ENCODE measurements at regions not wholly inside any gene's neighbourhood (a gene's known extent, or its start where the extent isn't known, plus 50 kb on each side); places are given as distances from the start of the nearest gene placed in this dataset.
A peak's percentile ranks its signal among the peaks of the same experiment; 100 is the strongest.

DNA sequence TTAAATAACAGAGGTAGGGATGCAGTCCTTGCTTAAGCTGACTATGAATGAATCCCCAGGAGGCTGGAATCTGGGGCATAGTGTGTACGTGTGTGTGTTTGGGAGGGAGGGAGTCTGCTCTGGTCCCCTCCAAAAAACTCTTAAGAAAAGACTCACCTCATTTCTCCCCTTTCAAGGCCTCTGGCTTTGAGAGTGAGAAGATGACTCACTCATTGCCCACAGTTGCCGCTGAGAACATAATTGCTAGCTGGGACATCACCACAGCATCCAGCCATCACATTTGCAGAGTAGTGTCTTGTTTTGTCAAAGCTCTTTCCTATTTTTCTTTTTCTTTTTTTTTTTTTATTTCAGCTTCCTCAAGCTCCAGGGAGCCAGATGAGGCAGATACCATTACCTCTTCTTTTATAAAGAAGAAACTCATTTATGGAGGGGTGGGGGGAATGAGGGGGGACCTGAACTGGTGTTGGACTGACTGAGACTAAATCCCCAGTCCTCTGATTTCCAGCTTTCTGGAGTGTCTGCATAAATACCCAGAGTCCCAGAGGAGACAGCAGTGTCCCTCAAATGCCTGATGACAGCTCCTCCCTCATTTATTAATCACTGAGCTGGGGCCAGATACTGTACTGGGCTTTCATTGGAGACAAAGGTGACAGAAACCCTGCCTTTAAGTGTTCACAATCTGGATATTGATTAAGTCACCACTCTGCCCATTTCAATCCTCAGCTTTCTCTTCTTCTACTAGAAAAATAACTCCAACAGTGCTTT, 61.9 kb upstream of the LAS1L start:
- no peaks in the 10 kb centered on the region for H3K9me3 ChIP-seq
- DNase-seq = no peak
- ATAC-seq = peak; percentile 43
- peak overlapping the region; percentile 83 for H3K27ac ChIP-seq
- TF ChIP-seq, protein P1, sequence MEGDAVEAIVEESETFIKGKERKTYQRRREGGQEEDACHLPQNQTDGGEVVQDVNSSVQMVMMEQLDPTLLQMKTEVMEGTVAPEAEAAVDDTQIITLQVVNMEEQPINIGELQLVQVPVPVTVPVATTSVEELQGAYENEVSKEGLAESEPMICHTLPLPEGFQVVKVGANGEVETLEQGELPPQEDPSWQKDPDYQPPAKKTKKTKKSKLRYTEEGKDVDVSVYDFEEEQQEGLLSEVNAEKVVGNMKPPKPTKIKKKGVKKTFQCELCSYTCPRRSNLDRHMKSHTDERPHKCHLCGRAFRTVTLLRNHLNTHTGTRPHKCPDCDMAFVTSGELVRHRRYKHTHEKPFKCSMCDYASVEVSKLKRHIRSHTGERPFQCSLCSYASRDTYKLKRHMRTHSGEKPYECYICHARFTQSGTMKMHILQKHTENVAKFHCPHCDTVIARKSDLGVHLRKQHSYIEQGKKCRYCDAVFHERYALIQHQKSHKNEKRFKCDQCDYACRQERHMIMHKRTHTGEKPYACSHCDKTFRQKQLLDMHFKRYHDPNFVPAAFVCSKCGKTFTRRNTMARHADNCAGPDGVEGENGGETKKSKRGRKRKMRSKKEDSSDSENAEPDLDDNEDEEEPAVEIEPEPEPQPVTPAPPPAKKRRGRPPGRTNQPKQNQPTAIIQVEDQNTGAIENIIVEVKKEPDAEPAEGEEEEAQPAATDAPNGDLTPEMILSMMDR (IDR thresholded peaks at IDR 0.05) = no peak
- H3K27me3 ChIP-seq = no peaks in the 10 kb centered on the region
- intact Hi-C loops (cut with DNase I) = loop anchor here in 1 of 2 donors (10.0 kb wide), 1 partner anchor 128 kb away; no protein-coding TSS in a partner anchor
- no peaks in the 10 kb centered on the region for H3K36me3 ChIP-seq
- peaks cover 18 to 51% of the 10 kb centered on the region in 2 donors for H3K4me1 ChIP-seq
- no peak overlapping the region for H3K4me3 ChIP-seq

GRCh38 chrX:65595460-65595876, 60.9 kb upstream of the LAS1L start:
- intact Hi-C loops (cut with DNase I) = loop anchor here in 1 of 2 donors (10.0 kb wide), 1 partner anchor 129 kb away; no protein-coding TSS in a partner anchor
- TF ChIP-seq, protein P1 (IDR thresholded peaks at IDR 0.05) = peak; percentile 91 to 99
- H3K9me3 ChIP-seq = no peaks in the 10 kb centered on the region
- H3K4me3 ChIP-seq = no peak overlapping the region
- H3K27me3 ChIP-seq = no peaks in the 10 kb centered on the region
- ATAC-seq (peak; percentile 99), DNase-seq (peak; percentile 80 to 95 (median 87))
- no peaks in the 10 kb centered on the region for H3K36me3 ChIP-seq
- H3K27ac ChIP-seq = peak overlapping the region; percentile 83
- peaks cover 12 to 41% of the 10 kb centered on the region in 2 donors for H3K4me1 ChIP-seq

- Histone ChIP-seq H3K9me3 (no peaks in the 10 kb centered on the region), H3K27me3 (no peaks in the 10 kb centered on the region), H3K4me3 (no peak overlapping the region), H3K4me1 (peaks cover 11 to 20% of the 10 kb centered on the region in 2 donors), H3K27ac (no peak overlapping the region), H3K36me3 (no peaks in the 10 kb centered on the region)
- DNase-seq = no peak
- no peak for ATAC-seq
- intact Hi-C loops (cut with DNase I) = loop anchor here in 1 of 2 donors (10.0 kb wide), 1 partner anchor 134 kb away; no protein-coding TSS in a partner anchor
- TF ChIP-seq, protein P1 (IDR thresholded peaks at IDR 0.05) = no peak
These were observed 56.6 kb upstream of the LAS1L start for GRCh38 chrX:65591206-65591605.

- H3K27ac ChIP-seq = no peak overlapping the region
- no peaks in the 10 kb centered on the region for H3K36me3 ChIP-seq
- no peak for ATAC-seq
- intact Hi-C loops (cut with DNase I) = no loop called here
- peaks cover 3 to 11% of the 10 kb centered on the region in 2 donors for H3K4me1 ChIP-seq
- TF ChIP-seq, protein P1 (IDR thresholded peaks at IDR 0.05) = no peak
- no peak for DNase-seq
- no peaks in the 10 kb centered on the region for H3K27me3 ChIP-seq
- H3K9me3 ChIP-seq = no peaks in the 10 kb centered on the region
- no peak overlapping the region for H3K4me3 ChIP-seq
These were observed 54.7 kb upstream of the LAS1L start for GRCh38 chrX:65589304-65589703.

DNA sequence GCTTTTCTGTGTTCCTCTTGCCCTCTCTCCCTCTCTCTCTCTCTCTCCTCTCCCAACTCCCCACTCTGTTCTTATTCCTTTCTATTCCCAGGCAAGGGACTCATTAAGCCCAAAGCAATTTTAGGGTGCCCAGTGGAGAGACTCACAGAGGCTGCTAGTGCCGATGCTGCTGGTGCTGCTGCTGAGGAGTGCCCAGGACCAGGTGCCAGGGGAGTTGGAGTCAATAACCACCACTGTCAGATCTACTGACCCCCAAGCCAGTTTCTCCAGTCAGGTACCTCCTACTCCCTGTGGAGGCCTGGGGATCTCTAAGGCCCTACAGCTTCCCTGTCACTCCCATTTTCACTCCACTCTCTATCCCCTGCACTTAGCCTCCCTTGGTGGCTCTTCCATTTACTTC, 54.2 kb upstream of the LAS1L start:
- H3K27me3 ChIP-seq = no peaks in the 10 kb centered on the region
- DNase-seq (no peak), ATAC-seq (no peak)
- intact Hi-C loops (cut with DNase I) = no loop called here
- H3K4me3 ChIP-seq = no peak overlapping the region
- TF ChIP-seq, protein P1 (IDR thresholded peaks at IDR 0.05) = no peak
- no peaks in the 10 kb centered on the region for H3K9me3 ChIP-seq
- no peaks in the 10 kb centered on the region for H3K36me3 ChIP-seq
- peaks cover 3 to 11% of the 10 kb centered on the region in 2 donors for H3K4me1 ChIP-seq
- H3K27ac ChIP-seq = peak overlapping the region in 1 of 2 donors; percentile 28
